ENCODE measurements at regions not wholly inside any gene's neighbourhood (a gene's known extent, or its start where the extent isn't known, plus 50 kb on each side); places are given as distances from the start of the nearest gene placed in this dataset.

DNA sequence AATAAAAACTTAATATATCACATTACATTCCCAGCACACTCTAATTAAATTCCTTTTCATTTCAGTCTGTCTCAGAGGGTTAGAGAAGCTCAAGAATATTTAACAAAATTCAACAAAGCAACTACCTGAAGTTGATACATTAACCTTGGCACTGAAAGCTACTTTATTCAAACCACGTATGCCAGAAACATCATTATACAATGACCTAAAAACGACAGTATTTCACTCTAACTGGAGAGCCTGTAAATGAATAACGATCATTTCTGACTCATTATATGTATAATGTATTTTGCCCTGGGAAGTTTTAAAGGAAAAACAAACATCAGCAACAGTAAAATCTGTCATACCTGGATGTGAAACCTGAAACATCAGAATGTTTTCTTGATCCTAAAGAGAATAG is 270.1 kb downstream of the SLITRK5 start:
- Histone ChIP-seq H3K4me1 (no peaks in the 10 kb centered on the region), H3K27ac (replicated peaks) (no peak overlapping the region), H3K36me3 (no peaks in the 10 kb centered on the region), H3K9me3 (replicated peaks) (no peaks in the 10 kb centered on the region), H3K27me3 (ENCODE audit: low read depth) (no peaks in the 10 kb centered on the region), H3K4me3 (no peak overlapping the region)
- intact Hi-C loops (cut with micrococcal nuclease) = no loop called here
- TF ChIP-seq, protein P1, sequence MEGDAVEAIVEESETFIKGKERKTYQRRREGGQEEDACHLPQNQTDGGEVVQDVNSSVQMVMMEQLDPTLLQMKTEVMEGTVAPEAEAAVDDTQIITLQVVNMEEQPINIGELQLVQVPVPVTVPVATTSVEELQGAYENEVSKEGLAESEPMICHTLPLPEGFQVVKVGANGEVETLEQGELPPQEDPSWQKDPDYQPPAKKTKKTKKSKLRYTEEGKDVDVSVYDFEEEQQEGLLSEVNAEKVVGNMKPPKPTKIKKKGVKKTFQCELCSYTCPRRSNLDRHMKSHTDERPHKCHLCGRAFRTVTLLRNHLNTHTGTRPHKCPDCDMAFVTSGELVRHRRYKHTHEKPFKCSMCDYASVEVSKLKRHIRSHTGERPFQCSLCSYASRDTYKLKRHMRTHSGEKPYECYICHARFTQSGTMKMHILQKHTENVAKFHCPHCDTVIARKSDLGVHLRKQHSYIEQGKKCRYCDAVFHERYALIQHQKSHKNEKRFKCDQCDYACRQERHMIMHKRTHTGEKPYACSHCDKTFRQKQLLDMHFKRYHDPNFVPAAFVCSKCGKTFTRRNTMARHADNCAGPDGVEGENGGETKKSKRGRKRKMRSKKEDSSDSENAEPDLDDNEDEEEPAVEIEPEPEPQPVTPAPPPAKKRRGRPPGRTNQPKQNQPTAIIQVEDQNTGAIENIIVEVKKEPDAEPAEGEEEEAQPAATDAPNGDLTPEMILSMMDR (IDR thresholded peaks at IDR 0.05; ENCODE audit: borderline replicate concordance) = no peak
- DNase-seq = no peak

DNA sequence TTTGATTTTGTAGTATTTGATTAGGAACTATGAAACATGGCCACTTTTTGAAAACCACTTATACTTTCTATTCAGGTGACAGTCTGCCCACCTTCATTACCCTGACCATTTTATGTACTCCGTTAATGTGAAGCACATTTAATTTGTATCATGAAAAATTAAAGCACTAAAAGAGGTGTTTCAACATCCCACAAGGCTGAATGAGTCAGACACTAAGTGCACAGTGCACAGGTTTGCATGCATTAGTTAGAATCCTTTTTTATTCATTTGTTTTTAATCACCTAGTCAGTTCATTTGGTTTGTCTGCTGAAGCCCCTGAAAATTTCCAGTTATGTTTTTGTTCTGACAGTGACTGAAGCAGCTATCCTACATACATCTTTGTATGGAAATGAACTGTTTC is 271.0 kb downstream of the SLITRK5 start:
- TF ChIP-seq, protein P1 (IDR thresholded peaks at IDR 0.05; ENCODE audit: borderline replicate concordance) = no peak
- DNase-seq = no peak
- Histone ChIP-seq H3K36me3 (no peaks in the 10 kb centered on the region), H3K9me3 (replicated peaks) (no peaks in the 10 kb centered on the region), H3K4me3 (no peak overlapping the region), H3K4me1 (no peaks in the 10 kb centered on the region), H3K27ac (replicated peaks) (no peak overlapping the region), H3K27me3 (ENCODE audit: low read depth) (no peaks in the 10 kb centered on the region)
- intact Hi-C loops (cut with micrococcal nuclease) = no loop called here

DNA sequence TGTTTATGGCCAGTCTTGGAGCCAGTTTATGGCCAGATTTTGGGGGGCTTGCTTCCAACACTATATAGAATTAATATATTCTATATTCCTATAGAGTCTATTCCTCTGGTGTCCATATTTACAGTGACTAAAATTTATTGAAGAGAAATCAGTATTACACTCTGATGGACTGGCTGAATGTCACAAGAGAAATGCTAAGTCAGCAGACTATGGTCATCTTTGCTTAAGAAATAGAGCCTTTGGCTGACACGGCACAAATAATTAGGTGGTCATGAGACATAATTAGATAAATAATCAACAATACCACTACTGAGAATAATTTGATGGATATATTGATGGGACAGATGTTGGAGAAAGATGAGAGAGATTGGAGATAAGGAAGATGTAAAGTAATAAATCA is 272.9 kb downstream of the SLITRK5 start:
- no peak for DNase-seq
- TF ChIP-seq, protein P1 (IDR thresholded peaks at IDR 0.05; ENCODE audit: borderline replicate concordance) = no peak
- no peak overlapping the region for H3K4me3 ChIP-seq
- no peak overlapping the region for H3K27ac ChIP-seq (replicated peaks)
- H3K27me3 ChIP-seq (ENCODE audit: low read depth) = no peaks in the 10 kb centered on the region
- intact Hi-C loops (cut with micrococcal nuclease) = no loop called here
- H3K9me3 ChIP-seq (replicated peaks) = no peaks in the 10 kb centered on the region
- no peaks in the 10 kb centered on the region for H3K4me1 ChIP-seq
- H3K36me3 ChIP-seq = no peaks in the 10 kb centered on the region

DNA sequence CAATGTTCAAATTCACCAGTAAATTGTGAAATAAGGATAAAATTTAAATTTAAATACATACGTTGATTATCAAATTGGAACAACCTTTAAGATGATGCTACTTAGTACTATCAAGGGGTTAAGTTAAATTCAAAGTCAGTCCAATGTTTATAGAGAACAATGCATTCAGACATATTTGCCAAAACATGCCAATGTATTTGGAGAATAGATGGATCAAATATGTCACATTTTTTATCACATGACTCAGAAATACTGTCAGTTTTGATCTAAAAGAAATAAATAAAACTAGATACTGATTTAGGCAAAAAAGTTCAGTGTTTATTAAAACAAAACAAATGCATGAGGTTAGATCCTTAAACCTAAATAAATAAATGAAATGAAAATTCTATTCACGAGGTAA is 281.2 kb downstream of the SLITRK5 start:
- TF ChIP-seq, protein P1 (IDR thresholded peaks at IDR 0.05; ENCODE audit: borderline replicate concordance) = no peak
- no peak for DNase-seq
- Histone ChIP-seq H3K4me1 (no peaks in the 10 kb centered on the region), H3K27ac (replicated peaks) (no peak overlapping the region), H3K36me3 (no peaks in the 10 kb centered on the region), H3K4me3 (no peak overlapping the region), H3K9me3 (replicated peaks) (no peaks in the 10 kb centered on the region), H3K27me3 (ENCODE audit: low read depth) (no peaks in the 10 kb centered on the region)
- intact Hi-C loops (cut with micrococcal nuclease) = no loop called here

DNA sequence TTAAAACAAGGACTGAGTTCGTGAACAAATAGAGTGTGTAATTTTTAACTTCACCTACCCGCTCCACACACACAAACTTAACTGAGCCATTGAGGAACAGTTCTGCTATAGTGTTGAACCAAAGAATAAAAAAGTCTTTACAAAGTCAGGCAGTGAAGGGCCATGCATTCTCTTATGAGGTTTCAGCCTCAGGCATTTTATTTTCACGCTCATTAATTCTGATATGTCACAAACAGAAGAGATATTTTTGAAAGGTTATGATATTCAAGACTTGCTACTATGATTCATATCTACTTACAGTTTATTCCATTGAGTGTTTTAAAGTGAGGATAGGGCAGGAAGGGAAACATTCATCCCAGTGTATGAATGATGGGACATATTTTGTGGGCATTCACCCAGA is 282.2 kb downstream of the SLITRK5 start:
- no peaks in the 10 kb centered on the region for H3K9me3 ChIP-seq (replicated peaks)
- no peaks in the 10 kb centered on the region for H3K36me3 ChIP-seq
- no peaks in the 10 kb centered on the region for H3K4me1 ChIP-seq
- H3K27me3 ChIP-seq (ENCODE audit: low read depth) = no peaks in the 10 kb centered on the region
- no peak for DNase-seq
- TF ChIP-seq, protein P1 (IDR thresholded peaks at IDR 0.05; ENCODE audit: borderline replicate concordance) = no peak
- H3K27ac ChIP-seq (replicated peaks) = no peak overlapping the region
- intact Hi-C loops (cut with micrococcal nuclease) = no loop called here
- no peak overlapping the region for H3K4me3 ChIP-seq

DNA sequence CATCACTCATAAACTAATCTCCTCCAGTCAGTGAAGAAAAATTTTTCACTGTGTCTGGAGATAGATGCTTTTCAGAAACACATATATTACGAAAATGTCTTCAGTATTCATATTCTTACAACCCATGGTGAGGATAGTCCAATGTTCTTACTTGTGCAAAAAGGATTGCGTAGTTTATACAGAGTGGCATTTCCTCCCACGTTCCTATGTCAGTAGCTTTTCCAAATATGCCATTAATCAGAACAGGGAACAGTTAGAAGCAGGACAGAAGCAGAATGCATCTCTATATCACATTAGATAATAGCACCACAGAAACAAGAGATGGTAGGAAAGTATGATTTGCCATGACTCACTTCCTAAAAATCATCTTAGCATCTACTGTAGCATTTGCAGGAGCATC is 282.9 kb downstream of the SLITRK5 start:
- H3K9me3 ChIP-seq (replicated peaks) = no peaks in the 10 kb centered on the region
- H3K27me3 ChIP-seq (ENCODE audit: low read depth) = no peaks in the 10 kb centered on the region
- no peaks in the 10 kb centered on the region for H3K36me3 ChIP-seq
- intact Hi-C loops (cut with micrococcal nuclease) = no loop called here
- H3K4me1 ChIP-seq = no peaks in the 10 kb centered on the region
- no peak overlapping the region for H3K27ac ChIP-seq (replicated peaks)
- DNase-seq = no peak
- TF ChIP-seq, protein P1 (IDR thresholded peaks at IDR 0.05; ENCODE audit: borderline replicate concordance) = no peak
- no peak overlapping the region for H3K4me3 ChIP-seq

Data from left ventricle myocardium inferior (tissue), 1 donor.